GM19324 (cell line): ENCODE measurements at regions not wholly inside any gene's neighbourhood (a gene's known extent, or its start where the extent isn't known, plus 50 kb on each side); places are given as distances from the start of the nearest gene placed in this dataset.

ENCODE experiments used
- ATAC-seq: cut with Tn5 transposase; IDR thresholded peaks from one replicate; pipeline ENCODE4 v1.9.1; 2021; ENCODE audit warnings: mild to moderate bottlenecking, moderate library complexity; ENCODE audit not compliant: unreplicated experiment, low FRiP score

GRCh38 chr20:50297498-50298376 lies 107.1 kb downstream of the CEBPB start:
- ATAC-seq = no peak

GRCh38 chr20:50298554-50299324 lies 108.1 kb downstream of the CEBPB start:
- ATAC-seq = no peak

- ATAC-seq = no peak
These were observed 108.6 kb downstream of the CEBPB start for GRCh38 chr20:50299325-50299629.

- no peak for ATAC-seq
These were observed 110.5 kb downstream of the CEBPB start for GRCh38 chr20:50301165-50301564.

- no peak for ATAC-seq
These were observed 111.1 kb downstream of the CEBPB start for GRCh38 chr20:50301712-50302111.

- ATAC-seq = no peak
These were observed 111.9 kb downstream of the CEBPB start for GRCh38 chr20:50302341-50303057.

GRCh38 chr20:50303573-50304500 lies 113.2 kb downstream of the CEBPB start:
- no peak for ATAC-seq

- no peak for ATAC-seq
These were observed 113.8 kb downstream of the CEBPB start for GRCh38 chr20:50304501-50304856.

- no peak for ATAC-seq
These were observed 114.4 kb downstream of the CEBPB start for GRCh38 chr20:50304923-50305635.

- ATAC-seq = no peak
These were observed 115.2 kb downstream of the CEBPB start for GRCh38 chr20:50305636-50306477.

- ATAC-seq = no peak
These were observed 116.1 kb downstream of the CEBPB start for GRCh38 chr20:50306478-50307423.

- ATAC-seq = no peak
These were observed 117.5 kb downstream of the CEBPB start for GRCh38 chr20:50308166-50308512.

GRCh38 chr20:50308513-50309279 lies 118.1 kb downstream of the CEBPB start:
- ATAC-seq = no peak

- ATAC-seq = no peak
These were observed 118.7 kb downstream of the CEBPB start for GRCh38 chr20:50309280-50309763.

GRCh38 chr20:50309764-50310672 lies 119.4 kb downstream of the CEBPB start:
- no peak for ATAC-seq

- ATAC-seq = no peak
These were observed 120.0 kb downstream of the CEBPB start for GRCh38 chr20:50310673-50311051.
